Bronchial epithelial cell (primary cell): ENCODE measurements at regions not wholly inside any gene's neighbourhood (a gene's known extent, or its start where the extent isn't known, plus 50 kb on each side); places are given as distances from the start of the nearest gene placed in this dataset.
A peak's percentile ranks its signal among the peaks of the same experiment; 100 is the strongest.
"Not testable (repeated sequence)": the region's sequence is repeated elsewhere in the genome, so short reads cannot be mapped to it uniquely, and the experiment has no call there.

ENCODE experiments used
- DNase-seq: peaks from one replicate; pipeline ENCODE4 v3.0.0-alpha.2; 2010; ENCODE audit warnings: low read depth
- FAIRE-seq: peaks from 2 replicates; lab custom pipeline; 2011; peaks lifted over from hg19 to GRCh38; lab: Jason Lieb, UNC
- H3K27me3 ChIP-seq: 2 replicates; pipeline ENCODE4 v1.5.1; 2011; ENCODE audit warnings: low read length; ENCODE audit not compliant: control insufficient read depth, insufficient read depth
- H3K36me3 ChIP-seq: 2 replicates; pipeline ENCODE4 v1.5.1; 2011; ENCODE audit warnings: low read length; ENCODE audit not compliant: control insufficient read depth, insufficient read depth
- H3K4me3 ChIP-seq: 2 replicates; pipeline ENCODE4 v1.5.1; 2011; ENCODE audit warnings: mild to moderate bottlenecking, low read depth, low read length, control low read depth
- TF ChIP-seq, protein P1 (sequence below): IDR thresholded peaks from 2 replicates; pipeline ENCODE4 v1.5.1; 2011; ENCODE audit warnings: mild to moderate bottlenecking, moderate library complexity, low read length, control low read depth, inconsistent platforms; ENCODE audit not compliant: insufficient read depth, severe bottlenecking

- no peaks in the 10 kb centered on the region for H3K27me3 ChIP-seq
- no peak overlapping the region for H3K4me3 ChIP-seq
- DNase-seq (no peak), FAIRE-seq (no peak)
- TF ChIP-seq, protein P1, sequence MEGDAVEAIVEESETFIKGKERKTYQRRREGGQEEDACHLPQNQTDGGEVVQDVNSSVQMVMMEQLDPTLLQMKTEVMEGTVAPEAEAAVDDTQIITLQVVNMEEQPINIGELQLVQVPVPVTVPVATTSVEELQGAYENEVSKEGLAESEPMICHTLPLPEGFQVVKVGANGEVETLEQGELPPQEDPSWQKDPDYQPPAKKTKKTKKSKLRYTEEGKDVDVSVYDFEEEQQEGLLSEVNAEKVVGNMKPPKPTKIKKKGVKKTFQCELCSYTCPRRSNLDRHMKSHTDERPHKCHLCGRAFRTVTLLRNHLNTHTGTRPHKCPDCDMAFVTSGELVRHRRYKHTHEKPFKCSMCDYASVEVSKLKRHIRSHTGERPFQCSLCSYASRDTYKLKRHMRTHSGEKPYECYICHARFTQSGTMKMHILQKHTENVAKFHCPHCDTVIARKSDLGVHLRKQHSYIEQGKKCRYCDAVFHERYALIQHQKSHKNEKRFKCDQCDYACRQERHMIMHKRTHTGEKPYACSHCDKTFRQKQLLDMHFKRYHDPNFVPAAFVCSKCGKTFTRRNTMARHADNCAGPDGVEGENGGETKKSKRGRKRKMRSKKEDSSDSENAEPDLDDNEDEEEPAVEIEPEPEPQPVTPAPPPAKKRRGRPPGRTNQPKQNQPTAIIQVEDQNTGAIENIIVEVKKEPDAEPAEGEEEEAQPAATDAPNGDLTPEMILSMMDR = no peak
- H3K36me3 ChIP-seq = no peaks in the 10 kb centered on the region
Observed at GRCh38 chr7:116368965-116369364, 130.6 kb upstream of the CAV2 start.

DNA sequence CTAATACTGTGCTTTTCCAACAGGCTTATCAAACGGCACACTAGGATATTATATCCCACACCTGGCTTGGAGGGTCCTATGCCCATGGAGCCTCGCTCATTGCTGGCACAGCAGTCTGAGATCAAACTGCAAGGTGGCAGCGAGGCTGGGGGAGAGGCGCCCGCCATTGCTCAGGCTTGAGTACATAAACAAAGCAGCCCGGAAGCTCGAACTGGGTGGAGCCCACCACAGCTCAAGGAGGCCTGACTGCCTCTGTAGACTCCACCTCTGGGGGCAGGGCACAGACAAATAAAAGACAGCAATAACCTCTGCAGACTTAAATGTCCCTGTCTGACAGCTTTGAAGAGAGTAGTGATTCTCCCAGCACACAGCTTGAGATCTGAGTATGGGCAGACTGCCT lies 128.0 kb upstream of the CAV2 start:
- DNase-seq, H3K27me3 ChIP-seq, H3K4me3 ChIP-seq, H3K36me3 ChIP-seq, FAIRE-seq: not testable (repeated sequence)

- H3K4me3 ChIP-seq, H3K36me3 ChIP-seq, FAIRE-seq, H3K27me3 ChIP-seq, DNase-seq: not testable (repeated sequence)
Observed at GRCh38 chr7:116373229-116373628, 126.3 kb upstream of the CAV2 start.

DNA sequence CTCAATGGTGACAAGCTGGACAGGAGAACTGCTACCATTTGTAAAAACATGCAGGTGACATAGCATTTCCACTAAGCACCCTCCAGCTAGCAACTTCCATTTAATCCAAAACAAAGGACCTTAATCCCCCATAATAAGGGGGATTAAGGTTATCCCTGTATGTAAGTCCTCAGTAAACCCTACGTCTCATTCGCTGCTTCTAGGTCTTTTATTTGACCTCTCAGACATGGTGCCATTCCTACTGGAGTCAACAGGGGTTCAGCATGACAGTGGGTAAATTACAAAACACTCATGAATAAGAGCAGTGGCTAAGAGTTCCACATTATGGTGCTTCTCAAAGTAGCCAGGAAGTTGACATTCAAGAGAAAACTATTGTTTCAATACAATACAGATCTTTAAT lies 121.8 kb upstream of the CAV2 start:
- DNase-seq (no peak), FAIRE-seq (no peak)
- H3K4me3 ChIP-seq = no peak overlapping the region
- TF ChIP-seq, protein P1 = no peak
- H3K36me3 ChIP-seq = no peaks in the 10 kb centered on the region
- no peaks in the 10 kb centered on the region for H3K27me3 ChIP-seq

- no peak overlapping the region for H3K4me3 ChIP-seq
- FAIRE-seq (no peak), DNase-seq (no peak)
- H3K27me3 ChIP-seq = no peaks in the 10 kb centered on the region
- H3K36me3 ChIP-seq = no peaks in the 10 kb centered on the region
- TF ChIP-seq, protein P1 = no peak
Observed at GRCh38 chr7:116380025-116380424, 119.5 kb upstream of the CAV2 start.

DNA sequence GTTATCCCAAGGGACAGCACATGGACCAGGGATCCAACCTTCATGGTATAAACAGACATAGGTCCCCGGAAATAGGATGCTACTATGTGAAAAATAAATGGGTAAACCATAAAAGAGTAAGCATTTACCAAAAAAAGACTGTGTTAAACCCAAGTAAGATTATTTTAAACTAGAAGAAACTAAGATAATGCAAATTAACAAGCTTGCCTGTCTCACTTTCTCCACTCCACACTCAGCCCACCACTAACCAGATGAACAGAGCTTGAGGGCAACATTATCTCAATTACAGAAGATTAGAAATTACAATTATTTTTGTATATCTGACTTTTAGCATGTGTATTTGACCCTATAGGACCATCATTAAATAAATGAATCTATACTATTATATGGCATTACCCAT lies 117.2 kb upstream of the CAV2 start:
- Histone ChIP-seq H3K4me3 (no peak overlapping the region), H3K36me3 (no peaks in the 10 kb centered on the region), H3K27me3 (no peaks in the 10 kb centered on the region)
- DNase-seq (no peak), FAIRE-seq (no peak)
- TF ChIP-seq, protein P1 = no peak

DNA sequence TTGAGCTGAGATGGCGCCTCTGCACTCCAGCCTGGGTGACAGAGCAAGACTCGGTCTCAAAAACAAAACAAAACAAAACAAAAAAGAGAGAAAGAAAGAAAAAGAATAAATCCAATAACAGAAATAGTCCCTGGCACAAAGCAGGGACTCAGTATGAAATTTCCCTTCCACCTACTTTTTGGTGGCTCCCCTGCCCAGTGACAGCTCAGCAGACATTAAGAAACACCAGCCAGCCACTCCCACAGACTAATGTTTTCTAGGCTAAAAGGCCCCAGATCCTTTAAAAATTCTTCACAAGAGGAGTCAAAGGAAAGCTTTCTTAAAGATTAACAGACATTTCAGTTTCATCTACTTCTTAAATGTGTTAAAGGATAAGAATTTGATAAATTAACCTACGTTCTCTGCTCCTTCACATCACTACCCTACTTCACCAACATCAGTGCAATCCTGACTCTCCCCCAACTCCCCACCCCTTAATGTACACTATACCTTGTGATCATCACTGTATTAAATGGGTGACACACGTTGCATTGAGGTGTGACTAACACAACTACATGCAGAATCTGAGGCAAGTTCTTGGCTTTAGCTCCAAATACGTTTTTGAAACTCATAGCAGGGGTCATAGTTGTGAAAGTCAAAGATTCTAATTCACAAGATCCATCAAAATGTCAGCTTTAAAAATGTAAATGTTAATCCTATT lies 114.5 kb upstream of the CAV2 start:
- Histone ChIP-seq H3K36me3 (no peaks in the 10 kb centered on the region), H3K4me3 (no peak overlapping the region), H3K27me3 (no peaks in the 10 kb centered on the region)
- no peak for FAIRE-seq
- TF ChIP-seq, protein P1 = no peak
- peak; percentile 29 for DNase-seq
